Upper lobe of left lung (tissue), 6 donors: ENCODE measurements at regions not wholly inside any gene's neighbourhood (a gene's known extent, or its start where the extent isn't known, plus 50 kb on each side); places are given as distances from the start of the nearest gene placed in this dataset.

Experiments used
- ATAC-seq, 2 donors: fragments of 200-7000 bp; cut with Tn5 transposase; one replicate each; pipeline ENCODE4 v1.9.1; 2022; ENCODE audit warnings: mild to moderate bottlenecking in 2 of 2, moderate library complexity in 2 of 2; ENCODE audit not compliant: low FRiP score in 2 of 2
- DNase-seq, 2 donors: peaks; one replicate each; pipeline ENCODE4 v3.0.0-alpha.2; 2019 to 2020
- H3K27ac ChIP-seq, 4 donors: fragments of 200-600 bp; sonication (generic); one replicate each; pipeline ENCODE4 v1.5.1; 2016 to 2019
- H3K27me3 ChIP-seq, 4 donors: fragments of 200-600 bp; sonication (generic); one replicate each; pipeline ENCODE4 v1.5.1; 2017 to 2019
- H3K36me3 ChIP-seq, 4 donors: fragments of 200-600 bp; sonication (generic); one replicate each; pipeline ENCODE4 v1.5.1; 2016 to 2019
- H3K4me1 ChIP-seq, 4 donors: fragments of 200-600 bp; sonication (generic); one replicate each; pipeline ENCODE4 v1.5.1; 2018 to 2019
- H3K4me3 ChIP-seq, 4 donors: fragments of 200-600 bp; sonication (generic); one replicate each; pipeline ENCODE4 v1.5.1; 2017 to 2019; ENCODE audit warnings: mild to moderate bottlenecking in 2 of 4, moderate library complexity in 1 of 4
- H3K9me3 ChIP-seq, 4 donors: fragments of 200-600 bp; sonication (generic); one replicate each; pipeline ENCODE4 v1.5.1; 2018 to 2019
- EP300 ChIP-seq, 4 donors: sonication (generic); formaldehyde crosslinking; IDR thresholded peaks; one replicate each; pipeline ENCODE4 v1.5.1; 2017; ENCODE audit warnings: antibody characterized with exemption in 4 of 4, control low read depth in 2 of 4
- POLR2A ChIP-seq, 4 donors: fragments of 450-650 bp; IDR thresholded peaks; one replicate each; pipeline ENCODE4 v1.5.1; 2016 to 2017; ENCODE audit warnings: antibody characterized with exemption in 4 of 4, mild to moderate bottlenecking in 2 of 4
- POLR2AphosphoS5 ChIP-seq, 2 donors: sonication (generic); formaldehyde crosslinking; IDR thresholded peaks; one replicate each; pipeline ENCODE4 v1.5.1; 2017; ENCODE audit warnings: antibody characterized with exemption in 2 of 2
- WGBS, 2 donors: methylation state at CpG; one replicate each; pipeline ENCODE4 v1.1.5; 2017 to 2018; 5-methylcytosine and 5-hydroxymethylcytosine counted together
- TF ChIP-seq, protein P1 (sequence below), 6 experiments: fragments of 450-650 bp in 4 of 6; fragments of 200-600 bp in 2 of 6; sonication (generic) in 2 of 6; IDR thresholded peaks; one replicate each; pipeline ENCODE4 v1.5.1; 2016 to 2019; ENCODE audit warnings: antibody characterized with exemption in 6 of 6
- donor health status: DM: no; HTN: no; CAD: no; lungs with moderate emphysema.
- donor health status: DM: no; HTN: yes; CAD: no; lungs with severe emphysema.

DNA sequence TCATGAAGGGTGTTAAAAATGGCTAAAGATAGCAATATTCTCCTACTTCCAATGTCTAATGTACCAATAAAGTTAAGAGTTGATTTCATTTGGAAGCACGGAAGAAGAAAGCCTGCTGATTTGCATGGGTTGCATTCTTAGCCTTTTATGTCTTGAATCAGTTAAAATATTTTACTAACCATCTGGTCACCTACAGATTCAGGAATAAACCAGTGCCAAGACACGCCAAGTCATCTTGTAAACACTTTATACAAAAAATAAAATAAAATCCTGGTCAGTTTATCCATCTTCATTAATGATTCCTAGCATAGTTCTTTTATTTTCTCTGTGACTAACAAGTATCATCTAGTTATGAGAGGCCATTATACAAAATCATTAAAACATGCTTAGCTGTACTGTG is 1031.6 kb upstream of the WWC1 start:
- no peak for DNase-seq
- Histone ChIP-seq H3K4me3 (no peak overlapping the region), H3K4me1 (no peaks in the 10 kb centered on the region), H3K36me3 (no peaks in the 10 kb centered on the region), H3K27ac (no peak overlapping the region), H3K9me3 (no peaks in the 10 kb centered on the region), H3K27me3 (no peaks in the 10 kb centered on the region)
- TF ChIP-seq, protein P1, sequence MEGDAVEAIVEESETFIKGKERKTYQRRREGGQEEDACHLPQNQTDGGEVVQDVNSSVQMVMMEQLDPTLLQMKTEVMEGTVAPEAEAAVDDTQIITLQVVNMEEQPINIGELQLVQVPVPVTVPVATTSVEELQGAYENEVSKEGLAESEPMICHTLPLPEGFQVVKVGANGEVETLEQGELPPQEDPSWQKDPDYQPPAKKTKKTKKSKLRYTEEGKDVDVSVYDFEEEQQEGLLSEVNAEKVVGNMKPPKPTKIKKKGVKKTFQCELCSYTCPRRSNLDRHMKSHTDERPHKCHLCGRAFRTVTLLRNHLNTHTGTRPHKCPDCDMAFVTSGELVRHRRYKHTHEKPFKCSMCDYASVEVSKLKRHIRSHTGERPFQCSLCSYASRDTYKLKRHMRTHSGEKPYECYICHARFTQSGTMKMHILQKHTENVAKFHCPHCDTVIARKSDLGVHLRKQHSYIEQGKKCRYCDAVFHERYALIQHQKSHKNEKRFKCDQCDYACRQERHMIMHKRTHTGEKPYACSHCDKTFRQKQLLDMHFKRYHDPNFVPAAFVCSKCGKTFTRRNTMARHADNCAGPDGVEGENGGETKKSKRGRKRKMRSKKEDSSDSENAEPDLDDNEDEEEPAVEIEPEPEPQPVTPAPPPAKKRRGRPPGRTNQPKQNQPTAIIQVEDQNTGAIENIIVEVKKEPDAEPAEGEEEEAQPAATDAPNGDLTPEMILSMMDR (IDR thresholded peaks at IDR 0.05) = no peak
- no peak for TF ChIP-seq POLR2AphosphoS5 (IDR thresholded peaks at IDR 0.05)
- no peak for TF ChIP-seq POLR2A (IDR thresholded peaks at IDR 0.05)
- no peak for TF ChIP-seq EP300 (IDR thresholded peaks at IDR 0.05)
- WGBS, 2 donors = 67 to 81% methylated on average over 2 of the region's 2 CpGs
- no peak for ATAC-seq

DNA sequence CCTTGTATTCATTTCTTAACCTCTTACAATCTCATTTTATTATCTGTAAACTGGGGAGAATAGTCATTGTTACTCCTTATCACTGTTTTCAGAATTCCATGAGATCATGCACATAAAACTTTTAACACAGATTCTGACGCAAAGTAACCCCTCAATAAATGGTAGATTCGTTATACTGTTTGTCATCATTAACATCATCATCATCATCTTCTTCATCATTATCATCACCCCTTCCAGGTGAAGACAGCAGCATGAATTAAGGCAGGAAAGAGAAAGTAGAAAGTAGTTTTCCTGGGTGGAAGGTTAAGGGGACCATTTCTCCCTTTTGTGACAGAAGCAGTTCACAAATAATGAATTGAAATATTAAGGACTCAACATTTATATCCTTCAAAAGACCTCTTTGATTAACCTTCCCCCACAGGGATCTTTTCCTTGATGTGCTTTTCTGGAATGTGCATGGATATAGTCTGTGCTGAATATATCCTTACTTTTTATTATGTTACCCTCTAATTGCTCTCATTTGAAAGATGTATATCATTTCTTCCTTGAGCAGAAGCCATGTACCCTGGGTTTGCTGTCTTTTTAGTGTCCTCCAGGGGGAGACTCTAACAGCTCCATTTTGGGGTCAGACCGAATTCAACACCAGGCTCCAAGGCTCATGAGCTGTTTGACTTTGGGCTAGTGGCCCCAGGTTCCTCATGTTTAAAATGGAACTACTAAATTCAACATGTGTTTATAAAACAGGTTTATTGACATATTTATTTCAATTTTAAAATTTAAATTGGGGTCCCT is 1029.9 kb upstream of the WWC1 start:
- Histone ChIP-seq H3K9me3 (no peaks in the 10 kb centered on the region), H3K4me3 (no peak overlapping the region), H3K4me1 (no peaks in the 10 kb centered on the region), H3K27ac (no peak overlapping the region), H3K36me3 (no peaks in the 10 kb centered on the region), H3K27me3 (no peaks in the 10 kb centered on the region)
- WGBS, 2 donors = 70 to 79% methylated on average over 3 of the region's 3 CpGs
- DNase-seq (no peak), ATAC-seq (no peak)
- TF ChIP-seq, protein P1 (IDR thresholded peaks at IDR 0.05) = no peak
- no peak for TF ChIP-seq POLR2AphosphoS5 (IDR thresholded peaks at IDR 0.05)
- TF ChIP-seq POLR2A (IDR thresholded peaks at IDR 0.05) = no peak
- no peak for TF ChIP-seq EP300 (IDR thresholded peaks at IDR 0.05)

DNA sequence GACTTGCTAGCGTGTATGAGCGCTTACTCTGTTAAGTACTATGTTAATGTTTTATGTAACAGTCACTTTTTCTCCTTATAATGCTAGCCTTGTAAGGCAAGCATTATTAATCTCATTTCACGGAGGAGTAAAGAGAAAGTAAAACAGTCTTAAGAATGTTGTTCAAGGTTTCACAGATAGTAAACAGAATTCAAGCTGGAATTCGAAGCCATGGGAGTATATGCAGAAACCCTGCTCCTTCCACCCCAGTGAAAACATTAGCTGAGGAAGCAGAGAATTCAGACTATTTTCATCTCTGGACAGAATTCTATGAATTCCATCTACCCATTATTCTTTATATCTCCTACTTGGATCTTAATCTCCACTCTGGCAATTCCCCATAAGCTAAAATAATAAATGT is 1028.3 kb upstream of the WWC1 start:
- Histone ChIP-seq H3K27me3 (no peaks in the 10 kb centered on the region), H3K27ac (no peak overlapping the region), H3K4me3 (no peak overlapping the region), H3K36me3 (no peaks in the 10 kb centered on the region), H3K4me1 (no peaks in the 10 kb centered on the region), H3K9me3 (no peaks in the 10 kb centered on the region)
- WGBS, 2 donors = 74 to 77% methylated on average over 4 of the region's 4 CpGs
- DNase-seq = no peak
- no peak for ATAC-seq
- TF ChIP-seq, protein P1 (IDR thresholded peaks at IDR 0.05) = no peak
- TF ChIP-seq POLR2A (IDR thresholded peaks at IDR 0.05) = no peak
- TF ChIP-seq POLR2AphosphoS5 (IDR thresholded peaks at IDR 0.05) = no peak
- no peak for TF ChIP-seq EP300 (IDR thresholded peaks at IDR 0.05)

DNA sequence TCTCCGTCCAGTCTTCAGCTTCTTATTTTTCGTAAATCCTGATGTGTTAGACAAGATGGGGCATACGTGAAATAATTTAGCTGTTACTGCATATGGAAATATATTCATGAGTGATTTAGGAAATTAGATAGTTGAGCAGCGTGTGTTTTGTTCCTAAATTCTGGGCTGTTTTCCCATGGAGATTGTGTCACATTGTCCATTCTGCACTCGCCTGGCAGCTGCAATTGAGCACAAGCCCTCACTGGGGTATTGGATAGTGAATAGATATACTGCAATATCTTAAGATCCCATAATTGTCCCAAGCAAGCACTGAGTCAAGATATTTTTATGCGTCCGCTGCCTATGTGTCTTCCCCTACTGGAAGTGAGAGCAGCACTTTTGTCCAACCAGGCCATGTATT is 1027.1 kb upstream of the WWC1 start:
- 81 to 88% methylated on average over 7 of the region's 7 CpGs for WGBS, 2 donors
- Histone ChIP-seq H3K4me1 (no peaks in the 10 kb centered on the region), H3K36me3 (no peaks in the 10 kb centered on the region), H3K4me3 (no peak overlapping the region), H3K27ac (no peak overlapping the region), H3K9me3 (no peaks in the 10 kb centered on the region), H3K27me3 (no peaks in the 10 kb centered on the region)
- TF ChIP-seq POLR2A (IDR thresholded peaks at IDR 0.05) = no peak
- no peak for TF ChIP-seq POLR2AphosphoS5 (IDR thresholded peaks at IDR 0.05)
- TF ChIP-seq EP300 (IDR thresholded peaks at IDR 0.05) = no peak
- TF ChIP-seq, protein P1 (IDR thresholded peaks at IDR 0.05) = no peak
- no peak for ATAC-seq
- DNase-seq = no peak

DNA sequence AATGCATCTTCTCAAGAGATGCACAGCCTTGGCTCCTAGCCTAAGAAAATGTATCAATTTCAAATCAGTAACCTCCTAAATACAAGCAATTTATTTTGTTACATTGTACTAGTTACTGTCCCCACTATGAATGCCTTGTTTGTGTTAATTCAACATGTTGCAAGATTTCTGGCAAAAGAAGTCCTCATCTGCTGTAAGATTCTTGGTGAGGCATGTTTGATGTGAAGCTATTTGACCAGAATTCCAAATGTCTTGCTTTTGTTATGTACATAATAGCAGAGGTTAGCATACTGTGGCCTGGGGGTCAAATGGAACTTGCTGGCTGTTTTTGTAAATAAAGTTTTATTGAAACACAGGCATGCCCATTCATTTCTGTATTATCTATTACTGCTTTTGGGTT is 1023.1 kb upstream of the WWC1 start:
- Histone ChIP-seq H3K9me3 (no peaks in the 10 kb centered on the region), H3K4me3 (no peak overlapping the region), H3K4me1 (no peaks in the 10 kb centered on the region), H3K27ac (no peak overlapping the region), H3K27me3 (no peaks in the 10 kb centered on the region), H3K36me3 (no peaks in the 10 kb centered on the region)
- TF ChIP-seq POLR2A (IDR thresholded peaks at IDR 0.05) (no peak), POLR2AphosphoS5 (IDR thresholded peaks at IDR 0.05) (no peak), EP300 (IDR thresholded peaks at IDR 0.05) (no peak)
- TF ChIP-seq, protein P1 (IDR thresholded peaks at IDR 0.05) = no peak
- ATAC-seq (no peak), DNase-seq (no peak)
